GM12892 (cell line): ENCODE measurements at regions not wholly inside any gene's neighbourhood (a gene's known extent, or its start where the extent isn't known, plus 50 kb on each side); places are given as distances from the start of the nearest gene placed in this dataset.

Source experiments
- DNase-seq: peaks from one replicate; pipeline ENCODE4 v3.0.0; 2011; ENCODE audit not compliant: insufficient read length
- FAIRE-seq: peaks from 2 replicates; lab custom pipeline; 2011; peaks lifted over from hg19 to GRCh38; lab: Jason Lieb, UNC
- POLR2A ChIP-seq: IDR thresholded peaks from 2 replicates; pipeline ENCODE4 v1.6.1; 2011; ENCODE audit warnings: low read depth, low read length, control low read depth
- POLR2AphosphoS5 ChIP-seq: IDR thresholded peaks from 2 replicates; pipeline ENCODE4 v1.6.1; 2011; ENCODE audit warnings: low read depth, low read length, control low read depth
- TAF1 ChIP-seq: IDR thresholded peaks from 2 replicates; pipeline ENCODE4 v1.6.1; 2011; ENCODE audit warnings: low read depth, mild to moderate bottlenecking, control low read depth, low read length, borderline replicate concordance

GRCh38 chr6:93471281-93471680, 51.9 kb upstream of the EPHA7 start:
- FAIRE-seq = no peak

More at GRCh38 chr6:93471281-93471680, 51.9 kb upstream of the EPHA7 start:
- TF ChIP-seq POLR2A = no peak
- no peak for TF ChIP-seq TAF1
- no peak for TF ChIP-seq POLR2AphosphoS5
- DNase-seq = no peak
